KOPT-K1 (cell line): ENCODE measurements at regions not wholly inside any gene's neighbourhood (a gene's known extent, or its start where the extent isn't known, plus 50 kb on each side); places are given as distances from the start of the nearest gene placed in this dataset.

Experiments used
- H3K27ac ChIP-seq: fragments of 200-600 bp; sonication (generic); 2 replicates; pipeline ENCODE4 v1.5.1; 2016; ENCODE audit warnings: antibody characterized with exemption, mild to moderate bottlenecking, low read depth, low read length; ENCODE audit not compliant: poor library complexity, severe bottlenecking
- H3K36me3 ChIP-seq: fragments of 200-600 bp; sonication (generic); 2 replicates; pipeline ENCODE4 v1.5.1; 2017; ENCODE audit warnings: antibody characterized with exemption, mild to moderate bottlenecking, low read length, moderate library complexity; ENCODE audit not compliant: insufficient read depth
- H3K9me3 ChIP-seq: fragments of 200-600 bp; sonication (generic); 2 replicates; pipeline ENCODE4 v1.5.1; 2017; ENCODE audit warnings: antibody characterized with exemption, low read length, mild to moderate bottlenecking; ENCODE audit not compliant: insufficient read depth, poor library complexity, severe bottlenecking

- Histone ChIP-seq H3K27ac (no peak overlapping the region), H3K36me3 (no peaks in the 10 kb centered on the region), H3K9me3 (no peaks in the 10 kb centered on the region)
Measured at GRCh38 chr4:156193800-156194199, 240.1 kb upstream of the CTSO start.

GRCh38 chr4:156193106-156193505 is 239.4 kb upstream of the CTSO start:
- H3K27ac ChIP-seq, result no peak overlapping the region
- no peaks in the 10 kb centered on the region for H3K36me3 ChIP-seq
- no peaks in the 10 kb centered on the region for H3K9me3 ChIP-seq

DNA sequence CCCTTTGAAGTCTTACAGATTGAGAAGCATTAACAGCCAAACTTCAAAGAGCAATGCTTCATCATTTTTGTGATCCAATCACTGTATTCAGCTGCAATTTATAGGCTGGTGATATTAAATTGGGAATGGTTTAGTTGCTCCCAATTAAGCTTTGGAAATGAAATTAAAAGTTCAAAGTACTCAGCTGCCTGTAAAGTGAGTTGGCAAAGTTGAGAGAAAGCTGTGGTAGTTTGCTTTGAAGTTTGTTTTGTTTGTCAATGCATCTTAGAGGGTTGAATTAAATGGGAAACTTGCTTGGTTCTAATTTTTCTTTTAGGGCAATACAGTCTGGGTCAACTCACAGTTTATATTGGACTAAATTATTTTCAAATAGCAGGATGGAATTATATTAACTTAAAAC is 238.4 kb upstream of the CTSO start:
- H3K27ac ChIP-seq, result no peak overlapping the region
- no peaks in the 10 kb centered on the region for H3K36me3 ChIP-seq
- H3K9me3 ChIP-seq, result no peaks in the 10 kb centered on the region

GRCh38 chr4:156191044-156191781 is 237.5 kb upstream of the CTSO start:
- no peaks in the 10 kb centered on the region for H3K9me3 ChIP-seq
- no peaks in the 10 kb centered on the region for H3K36me3 ChIP-seq
- no peak overlapping the region for H3K27ac ChIP-seq

DNA sequence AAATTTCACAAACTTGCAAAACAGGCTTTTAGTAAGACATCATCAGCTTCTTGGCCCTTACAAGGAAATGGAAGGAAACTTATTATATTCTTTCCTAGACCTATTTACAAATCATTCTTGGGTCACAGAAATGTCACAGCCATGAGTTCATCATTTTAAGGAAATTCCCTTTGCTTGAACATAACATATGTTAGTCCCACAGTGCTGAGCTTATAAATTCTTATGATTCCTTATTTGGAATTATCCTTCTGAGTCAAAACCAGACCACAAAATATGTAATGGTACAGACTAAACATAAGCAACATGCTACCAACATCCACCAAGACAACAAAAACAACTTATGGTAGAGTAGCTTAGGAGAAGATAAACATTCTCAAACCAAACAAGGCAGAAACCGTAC is 236.9 kb upstream of the CTSO start:
- Histone ChIP-seq H3K27ac (no peak overlapping the region), H3K36me3 (no peaks in the 10 kb centered on the region), H3K9me3 (no peaks in the 10 kb centered on the region)

DNA sequence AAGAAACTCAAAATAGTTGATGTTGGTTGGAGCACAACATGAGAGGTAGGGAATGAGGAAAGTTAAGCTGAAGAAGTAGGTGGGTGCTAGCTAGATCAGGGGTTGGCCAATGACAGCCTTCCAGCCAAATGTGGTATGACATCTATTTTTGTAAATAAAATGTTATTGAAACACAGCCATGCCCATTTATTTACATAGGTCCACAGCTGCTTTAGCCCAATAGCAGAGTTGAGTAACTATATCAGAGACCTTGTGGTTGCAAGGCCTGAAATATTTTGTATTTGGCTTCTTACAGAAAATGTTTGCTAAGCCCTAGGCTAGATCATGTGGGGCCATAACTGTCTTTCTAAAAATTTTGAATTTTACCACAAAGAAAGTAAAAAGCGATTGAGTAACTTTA is 234.9 kb upstream of the CTSO start:
- Histone ChIP-seq H3K9me3 (no peaks in the 10 kb centered on the region), H3K36me3 (no peaks in the 10 kb centered on the region), H3K27ac (no peak overlapping the region)

DNA sequence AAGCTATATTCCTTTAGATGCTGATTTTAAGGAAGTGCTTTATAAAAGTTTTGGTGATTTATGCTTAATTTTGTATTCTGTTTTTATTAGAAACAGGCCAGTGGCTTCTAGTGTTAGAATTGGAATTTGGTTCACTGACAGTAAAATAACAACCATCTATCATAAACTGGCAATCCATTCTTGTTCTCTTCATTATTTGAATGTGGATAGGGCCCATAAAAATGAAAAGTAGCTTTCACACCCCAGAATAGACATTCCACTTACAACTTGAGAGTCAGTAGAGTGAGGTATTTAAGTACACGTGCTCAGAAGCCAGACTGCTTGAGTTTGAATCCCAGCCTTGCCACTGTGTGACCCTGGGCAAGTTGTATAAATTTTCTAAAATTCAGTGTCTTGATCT is 232.4 kb upstream of the CTSO start:
- Histone ChIP-seq H3K9me3 (no peaks in the 10 kb centered on the region), H3K27ac (no peak overlapping the region), H3K36me3 (no peaks in the 10 kb centered on the region)

DNA sequence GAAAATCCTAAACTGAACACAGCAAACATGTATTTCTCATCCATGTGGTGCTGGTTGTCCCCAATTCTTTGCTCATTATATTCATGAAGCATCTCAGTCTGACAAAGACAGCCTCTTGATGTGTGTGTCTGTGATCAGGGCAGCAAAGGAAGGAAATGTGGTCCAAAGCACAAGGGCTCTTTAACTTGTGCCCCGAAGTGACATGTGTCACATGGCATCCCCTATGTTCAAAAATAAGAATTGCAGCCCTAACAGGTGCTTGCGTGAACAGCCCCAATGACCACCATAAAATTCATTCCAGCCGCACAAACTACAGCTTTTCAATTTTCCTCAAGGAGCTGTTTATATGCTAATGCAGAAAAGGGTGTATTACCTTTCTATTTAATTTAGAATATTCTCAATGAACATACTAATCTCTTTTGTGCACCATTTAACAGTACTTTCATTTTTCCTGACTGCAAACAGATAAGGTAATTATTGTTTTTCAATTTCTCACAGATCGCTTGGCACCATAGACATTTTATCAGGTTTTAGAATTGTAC is 231.9 kb upstream of the CTSO start:
- H3K36me3 ChIP-seq, result no peaks in the 10 kb centered on the region
- no peaks in the 10 kb centered on the region for H3K9me3 ChIP-seq
- H3K27ac ChIP-seq, result no peak overlapping the region

- H3K27ac ChIP-seq, result no peak overlapping the region
- H3K36me3 ChIP-seq, result no peaks in the 10 kb centered on the region
- no peaks in the 10 kb centered on the region for H3K9me3 ChIP-seq
Measured at GRCh38 chr4:156182269-156182668, 228.6 kb upstream of the CTSO start.

DNA sequence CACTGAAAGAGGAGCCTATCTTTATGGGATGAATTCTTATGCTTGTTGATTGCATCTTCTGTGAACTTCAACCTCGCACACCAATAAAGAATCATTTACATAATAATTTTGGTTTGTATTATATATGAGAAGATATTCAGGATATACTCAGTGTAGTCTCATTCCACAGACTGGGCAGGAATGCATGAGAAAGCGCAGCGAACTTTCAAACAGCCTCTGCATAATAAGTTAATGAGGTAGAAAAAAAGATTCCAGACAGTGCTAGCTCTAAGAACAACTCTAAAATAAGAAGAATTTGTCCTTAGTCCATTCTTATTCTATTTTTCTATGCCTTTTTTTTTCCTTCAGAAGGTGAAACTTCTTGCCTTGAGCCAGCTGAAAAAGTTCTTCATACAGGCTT is 224.3 kb upstream of the CTSO start:
- Histone ChIP-seq H3K9me3 (no peaks in the 10 kb centered on the region), H3K27ac (no peak overlapping the region), H3K36me3 (no peaks in the 10 kb centered on the region)

- Histone ChIP-seq H3K36me3 (no peaks in the 10 kb centered on the region), H3K27ac (no peak overlapping the region), H3K9me3 (no peaks in the 10 kb centered on the region)
Measured at GRCh38 chr4:156176896-156177295, 223.2 kb upstream of the CTSO start.

DNA sequence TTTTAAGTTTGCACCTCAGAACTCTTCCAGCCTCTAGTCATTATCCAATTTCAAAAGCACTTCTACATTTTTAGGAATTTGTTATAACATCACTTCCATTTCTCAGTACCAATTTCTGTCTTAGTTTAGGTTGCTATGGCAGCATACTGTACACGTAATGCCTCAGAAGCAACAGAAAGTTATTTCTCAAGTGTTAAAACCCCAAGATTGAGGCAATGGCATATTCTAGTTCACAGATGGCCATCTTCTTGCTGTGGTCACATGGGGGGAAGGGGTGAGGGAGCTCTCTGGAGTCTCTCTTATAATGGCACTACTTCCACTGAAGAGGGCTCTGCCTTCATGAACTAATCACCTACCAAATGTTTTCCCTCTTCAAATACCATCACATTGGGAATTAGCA is 220.3 kb upstream of the CTSO start:
- no peaks in the 10 kb centered on the region for H3K9me3 ChIP-seq
- H3K36me3 ChIP-seq, result no peaks in the 10 kb centered on the region
- no peak overlapping the region for H3K27ac ChIP-seq

GRCh38 chr4:156173486-156173885 is 219.8 kb upstream of the CTSO start:
- Histone ChIP-seq H3K36me3 (no peaks in the 10 kb centered on the region), H3K9me3 (no peaks in the 10 kb centered on the region), H3K27ac (no peak overlapping the region)

GRCh38 chr4:156169861-156170260 is 216.2 kb upstream of the CTSO start:
- no peak overlapping the region for H3K27ac ChIP-seq
- no peaks in the 10 kb centered on the region for H3K36me3 ChIP-seq
- no peaks in the 10 kb centered on the region for H3K9me3 ChIP-seq

GRCh38 chr4:156169011-156169410 is 215.3 kb upstream of the CTSO start:
- Histone ChIP-seq H3K36me3 (no peaks in the 10 kb centered on the region), H3K27ac (no peak overlapping the region), H3K9me3 (no peaks in the 10 kb centered on the region)

DNA sequence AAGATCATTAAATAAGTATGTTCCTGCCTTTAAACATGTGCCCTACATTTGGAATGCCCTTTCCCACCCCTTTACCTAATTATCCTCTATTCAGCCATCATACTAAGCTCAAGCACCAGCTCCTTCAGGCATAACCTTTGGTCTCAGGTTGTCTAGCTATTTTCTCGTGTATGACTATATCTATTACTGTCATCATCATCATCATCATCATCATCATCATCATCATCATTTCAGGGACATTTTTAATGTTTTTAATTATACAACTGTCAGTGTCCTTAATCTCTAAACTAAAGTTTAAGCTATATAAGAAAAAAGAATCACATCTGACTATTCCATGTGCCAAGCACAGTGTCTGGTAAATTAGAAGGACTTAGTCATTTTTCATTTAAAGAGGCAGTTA is 214.6 kb upstream of the CTSO start:
- Histone ChIP-seq H3K9me3 (no peaks in the 10 kb centered on the region), H3K27ac (no peak overlapping the region), H3K36me3 (no peaks in the 10 kb centered on the region)
